H1 (cell line): ENCODE measurements at regions not wholly inside any gene's neighbourhood (a gene's known extent, or its start where the extent isn't known, plus 50 kb on each side); places are given as distances from the start of the nearest gene placed in this dataset.

ENCODE experiments used
- CBX8 ChIP-seq: fragments of 300-800, 300-1000 bp; sonication (generic); IDR thresholded peaks from 2 replicates; pipeline ENCODE4 v1.7.1; 2016; ENCODE audit warnings: low read depth, low read length, borderline replicate concordance
- EZH2 ChIP-seq: fragments of 200-600 bp; sonication (generic); IDR thresholded peaks from 2 replicates; pipeline ENCODE4 v1.7.1; 2012; ENCODE audit warnings: low read depth, mild to moderate bottlenecking, moderate library complexity, low read length, inconsistent platforms; ENCODE audit not compliant: severe bottlenecking
- TF ChIP-seq, protein P1 (sequence below), 3 experiments: IDR thresholded peaks; 1 replicate in 2 of 3; 2 replicates in 1 of 3; pipeline versions ENCODE4 v1.5.1 to v1.6.1; 2011; ENCODE audit warnings: low read length in 3 of 3, mild to moderate bottlenecking in 3 of 3, inconsistent platforms in 2 of 3, low read depth in 1 of 3, moderate library complexity in 1 of 3; ENCODE audit not compliant: insufficient read depth in 1 of 3; ENCODE audit errors: control extremely low read depth in 1 of 3

DNA sequence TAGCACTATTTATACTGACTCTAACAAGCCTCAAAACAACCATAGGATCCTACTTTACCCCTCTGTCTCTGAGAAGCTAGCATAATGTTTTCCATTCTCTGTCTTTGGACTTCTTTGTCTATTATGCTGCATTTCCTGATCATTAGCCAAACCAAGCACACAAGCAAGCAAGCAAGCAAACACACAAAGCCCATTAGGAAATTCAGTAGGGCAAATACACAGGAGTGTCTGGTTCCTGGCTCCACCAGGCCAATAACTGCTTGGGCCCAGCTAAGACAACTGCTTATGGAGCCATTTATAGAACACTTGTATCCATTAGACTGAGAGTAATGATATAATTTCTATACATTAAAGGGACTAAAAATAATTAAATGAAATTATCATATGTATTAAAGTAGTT is 952.9 kb upstream of the EPHA7 start:
- TF ChIP-seq CBX8 (no peak), EZH2 (no peak)
- TF ChIP-seq, protein P1, sequence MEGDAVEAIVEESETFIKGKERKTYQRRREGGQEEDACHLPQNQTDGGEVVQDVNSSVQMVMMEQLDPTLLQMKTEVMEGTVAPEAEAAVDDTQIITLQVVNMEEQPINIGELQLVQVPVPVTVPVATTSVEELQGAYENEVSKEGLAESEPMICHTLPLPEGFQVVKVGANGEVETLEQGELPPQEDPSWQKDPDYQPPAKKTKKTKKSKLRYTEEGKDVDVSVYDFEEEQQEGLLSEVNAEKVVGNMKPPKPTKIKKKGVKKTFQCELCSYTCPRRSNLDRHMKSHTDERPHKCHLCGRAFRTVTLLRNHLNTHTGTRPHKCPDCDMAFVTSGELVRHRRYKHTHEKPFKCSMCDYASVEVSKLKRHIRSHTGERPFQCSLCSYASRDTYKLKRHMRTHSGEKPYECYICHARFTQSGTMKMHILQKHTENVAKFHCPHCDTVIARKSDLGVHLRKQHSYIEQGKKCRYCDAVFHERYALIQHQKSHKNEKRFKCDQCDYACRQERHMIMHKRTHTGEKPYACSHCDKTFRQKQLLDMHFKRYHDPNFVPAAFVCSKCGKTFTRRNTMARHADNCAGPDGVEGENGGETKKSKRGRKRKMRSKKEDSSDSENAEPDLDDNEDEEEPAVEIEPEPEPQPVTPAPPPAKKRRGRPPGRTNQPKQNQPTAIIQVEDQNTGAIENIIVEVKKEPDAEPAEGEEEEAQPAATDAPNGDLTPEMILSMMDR (IDR thresholded peaks at IDR 0.05; ENCODE audit: control extremely low read depth in 1 of 3, insufficient read depth in 1 of 3, low read depth in 1 of 3, low read length in 3 of 3), result no peak
